GM19239 (cell line): ENCODE measurements at regions not wholly inside any gene's neighbourhood (a gene's known extent, or its start where the extent isn't known, plus 50 kb on each side); places are given as distances from the start of the nearest gene placed in this dataset.
"Not testable (repeated sequence)": the region's sequence is repeated elsewhere in the genome, so short reads cannot be mapped to it uniquely, and the experiment has no call there.

Experiments
- DNase-seq: peaks from one replicate; pipeline ENCODE4 v3.0.0; 2011; ENCODE audit warnings: low spot score; ENCODE audit not compliant: insufficient read length
- FAIRE-seq: peaks from 2 replicates; lab custom pipeline; 2011; peaks lifted over from hg19 to GRCh38; lab: Jason Lieb, UNC

GRCh38 chr7:114799628-114800028 is 122.3 kb upstream of the MDFIC start:
- DNase-seq (no peak), FAIRE-seq (no peak)

GRCh38 chr7:114802632-114803031 is 119.3 kb upstream of the MDFIC start:
- FAIRE-seq: no peak

GRCh38 chr7:114806590-114807162 is 115.2 kb upstream of the MDFIC start:
- DNase-seq (no peak), FAIRE-seq (no peak)

More at GRCh38 chr7:114802632-114803031, 119.3 kb upstream of the MDFIC start:
- DNase-seq: no peak

GRCh38 chr7:114812570-114812969 is 109.3 kb upstream of the MDFIC start:
- no peak for FAIRE-seq
- DNase-seq: no peak

GRCh38 chr7:114813624-114814023 is 108.3 kb upstream of the MDFIC start:
- FAIRE-seq: no peak
- DNase-seq: no peak

GRCh38 chr7:114817036-114817435 is 104.9 kb upstream of the MDFIC start:
- DNase-seq, FAIRE-seq: not testable (repeated sequence)

- DNase-seq: no peak
- FAIRE-seq: no peak
Observed at GRCh38 chr7:114818501-114818900, 103.4 kb upstream of the MDFIC start.

- DNase-seq (no peak), FAIRE-seq (no peak)
Observed at GRCh38 chr7:114819616-114820362, 102.1 kb upstream of the MDFIC start.

GRCh38 chr7:114821030-114821900 is 100.6 kb upstream of the MDFIC start:
- DNase-seq (no peak), FAIRE-seq (no peak)

- FAIRE-seq (no peak), DNase-seq (no peak)
Observed at GRCh38 chr7:114822131-114822530, 99.8 kb upstream of the MDFIC start.

GRCh38 chr7:114822844-114823243 is 99.0 kb upstream of the MDFIC start:
- FAIRE-seq (no peak), DNase-seq (no peak)

- FAIRE-seq (no peak), DNase-seq (no peak)
Observed at GRCh38 chr7:114823290-114823689, 98.6 kb upstream of the MDFIC start.

GRCh38 chr7:114825423-114825951 is 96.4 kb upstream of the MDFIC start:
- FAIRE-seq: no peak

GRCh38 chr7:114830952-114831351 is 90.9 kb upstream of the MDFIC start:
- DNase-seq: no peak
- no peak for FAIRE-seq

More at GRCh38 chr7:114825423-114825951, 96.4 kb upstream of the MDFIC start:
- no peak for DNase-seq

- DNase-seq: no peak
- FAIRE-seq: peak; percentile 92
Observed at GRCh38 chr7:114832906-114833595, 88.8 kb upstream of the MDFIC start.

- FAIRE-seq: no peak
- no peak for DNase-seq
Observed at GRCh38 chr7:114835303-114835702, 86.6 kb upstream of the MDFIC start.

GRCh38 chr7:114835861-114836260 is 86.0 kb upstream of the MDFIC start:
- FAIRE-seq (peak; percentile 58), DNase-seq (no peak)

- peak; percentile 39 for FAIRE-seq
Observed at GRCh38 chr7:114842551-114843065, 79.3 kb upstream of the MDFIC start.

GRCh38 chr7:114843102-114843501 is 78.8 kb upstream of the MDFIC start:
- no peak for DNase-seq
- FAIRE-seq: peak; percentile 39

More at GRCh38 chr7:114842551-114843065, 79.3 kb upstream of the MDFIC start:
- no peak for DNase-seq
